ENCODE measurements at regions not wholly inside any gene's neighbourhood (a gene's known extent, or its start where the extent isn't known, plus 50 kb on each side); places are given as distances from the start of the nearest gene placed in this dataset.

- Histone ChIP-seq H3K9me2 (ENCODE audit: insufficient read depth) (no peaks in the 10 kb centered on the region), H3K36me3 (ENCODE audit: control insufficient read depth in 1 of 2, insufficient read depth in 2 of 2, low read length in 2 of 2) (no peaks in the 10 kb centered on the region), H3K9me3 (ENCODE audit: control insufficient read depth in 1 of 2, insufficient read depth in 1 of 2, low read depth in 1 of 2, low read length in 2 of 2) (no peaks in the 10 kb centered on the region), H3K27ac (ENCODE audit: low read depth, low read length) (no peak overlapping the region), H2AFZ (ENCODE audit: low read depth, low read length, poor library complexity, severe bottlenecking) (no peak overlapping the region), H3K9ac (ENCODE audit: low read length) (no peak overlapping the region), H3K4me1 (ENCODE audit: control insufficient read depth in 1 of 2, insufficient read depth in 2 of 2, low read length in 2 of 2) (peaks cover 5 to 24% of the 10 kb centered on the region in 2 experiments; a peak in 3 of 4 replicates), H3K4me3 (replicated peaks in 1 of 2; ENCODE audit: low read depth in 1 of 2, low read length in 2 of 2) (no peak overlapping the region), H3K79me2 (ENCODE audit: insufficient read depth, low read length) (no peaks in the 10 kb centered on the region), H3K27me3 (ENCODE audit: insufficient read depth, low read length) (no peaks in the 10 kb centered on the region; the same call in 1 of the 2 replicates), H3K4me2 (ENCODE audit: low read length) (no peak overlapping the region), H4K20me1 (ENCODE audit: insufficient read depth) (no peaks in the 10 kb centered on the region)
- BruUV-seq (replicated peaks): no TSS peak
- POLR2A ChIA-PET: no interaction called here
- RAD21 ChIA-PET (ENCODE audit: low non-redundant PET in 1 of 2, low total read pairs in 2 of 2, uncharacterized antibody in 2 of 2, unreplicated experiment in 2 of 2): no interaction called here
- DNase-seq (ENCODE audit: low read depth, low spot score) (no peak), ATAC-seq (no peak)
- no peak for TF ChIP-seq SRF (IDR thresholded peaks at IDR 0.05; ENCODE audit: low read depth)
- CTCF ChIA-PET: no interaction called here
- intact Hi-C loops (cut with micrococcal nuclease): no loop called here
Measured at GRCh38 chr17:79171188-79171587, 96.6 kb downstream of the ENGASE start.

- POLR2A ChIA-PET: no interaction called here
- Histone ChIP-seq H3K9me3 (ENCODE audit: control insufficient read depth in 1 of 2, insufficient read depth in 1 of 2, low read depth in 1 of 2, low read length in 2 of 2) (no peaks in the 10 kb centered on the region), H2AFZ (ENCODE audit: low read depth, low read length, poor library complexity, severe bottlenecking) (no peak overlapping the region), H3K9ac (ENCODE audit: low read length) (no peak overlapping the region), H3K4me1 (ENCODE audit: control insufficient read depth in 1 of 2, insufficient read depth in 2 of 2, low read length in 2 of 2) (peaks cover 0 to 12% of the 10 kb centered on the region in 2 experiments; a peak in 2 of 4 replicates), H3K27ac (ENCODE audit: low read depth, low read length) (no peak overlapping the region), H3K4me2 (ENCODE audit: low read length) (no peak overlapping the region), H3K79me2 (ENCODE audit: insufficient read depth, low read length) (no peaks in the 10 kb centered on the region), H4K20me1 (ENCODE audit: insufficient read depth) (no peaks in the 10 kb centered on the region), H3K9me2 (ENCODE audit: insufficient read depth) (no peaks in the 10 kb centered on the region), H3K27me3 (ENCODE audit: insufficient read depth, low read length) (no peaks in the 10 kb centered on the region; the same call in 1 of the 2 replicates), H3K4me3 (replicated peaks in 1 of 2; ENCODE audit: low read depth in 1 of 2, low read length in 2 of 2) (no peak overlapping the region), H3K36me3 (ENCODE audit: control insufficient read depth in 1 of 2, insufficient read depth in 2 of 2, low read length in 2 of 2) (no peaks in the 10 kb centered on the region)
- intact Hi-C loops (cut with micrococcal nuclease): no loop called here
- BruUV-seq (replicated peaks): no TSS peak
- no peak for ATAC-seq
- no peak for TF ChIP-seq SRF (IDR thresholded peaks at IDR 0.05; ENCODE audit: low read depth)
- TF ChIP-seq ATF3 (IDR thresholded peaks at IDR 0.05): no peak
- no peak for TF ChIP-seq ZBTB33 (IDR thresholded peaks at IDR 0.05; ENCODE audit: extremely low read depth, insufficient replicate concordance, low read length)
- TF ChIP-seq ZNF274 (IDR thresholded peaks at IDR 0.05; ENCODE audit: low read depth, low read length): no peak
- TF ChIP-seq SIN3A (IDR thresholded peaks at IDR 0.05; ENCODE audit: low read depth): no peak
- no peak for TF ChIP-seq RAD21 (IDR thresholded peaks at IDR 0.05; ENCODE audit: low read depth)
- CTCF ChIA-PET: no interaction called here
- RAD21 ChIA-PET (ENCODE audit: low non-redundant PET in 1 of 2, low total read pairs in 2 of 2, uncharacterized antibody in 2 of 2, unreplicated experiment in 2 of 2): no interaction called here
- no peak for DNase-seq (ENCODE audit: low read depth, low spot score)
Measured at GRCh38 chr17:79169861-79170260, 95.2 kb downstream of the ENGASE start.
